DMS53 treated with DMSO at 0.1 percent for 48 hours (cell line): ENCODE measurements at regions not wholly inside any gene's neighbourhood (a gene's known extent, or its start where the extent isn't known, plus 50 kb on each side); places are given as distances from the start of the nearest gene placed in this dataset.

Experiments
- DNase-seq: peaks from one replicate; lab custom pipeline; 2025; ENCODE audit not compliant: unreplicated experiment; lab: John Stamatoyannopoulos, UW

GRCh38 chr2:181146171-181146570 lies 165.8 kb downstream of the UBE2E3 start:
- no peak for DNase-seq

- no peak for DNase-seq
Measured at GRCh38 chr2:181149056-181149455, 168.7 kb downstream of the UBE2E3 start.

GRCh38 chr2:181152226-181152625 lies 171.8 kb downstream of the UBE2E3 start:
- no peak for DNase-seq

- DNase-seq: no peak
Measured at GRCh38 chr2:181152701-181153100, 172.3 kb downstream of the UBE2E3 start.

- DNase-seq: no peak
Measured at GRCh38 chr2:181153886-181154285, 173.5 kb downstream of the UBE2E3 start.

- DNase-seq: no peak
Measured at GRCh38 chr2:181157326-181157725, 176.9 kb downstream of the UBE2E3 start.

GRCh38 chr2:181158427-181158826 lies 178.0 kb downstream of the UBE2E3 start:
- no peak for DNase-seq

GRCh38 chr2:181161615-181162014 lies 181.2 kb downstream of the UBE2E3 start:
- no peak for DNase-seq

- no peak for DNase-seq
Measured at GRCh38 chr2:181163139-181163538, 182.7 kb downstream of the UBE2E3 start.

GRCh38 chr2:181163691-181164090 lies 183.3 kb downstream of the UBE2E3 start:
- no peak for DNase-seq

- DNase-seq: no peak
Measured at GRCh38 chr2:181164699-181165098, 184.3 kb downstream of the UBE2E3 start.

GRCh38 chr2:181165199-181165868 lies 184.9 kb downstream of the UBE2E3 start:
- no peak for DNase-seq

- DNase-seq: no peak
Measured at GRCh38 chr2:181169503-181169902, 189.1 kb downstream of the UBE2E3 start.

GRCh38 chr2:181170256-181170655 lies 189.9 kb downstream of the UBE2E3 start:
- DNase-seq: no peak

- DNase-seq: no peak
Measured at GRCh38 chr2:181172676-181173075, 192.3 kb downstream of the UBE2E3 start.

- no peak for DNase-seq
Measured at GRCh38 chr2:181174611-181175580, 194.5 kb downstream of the UBE2E3 start.

- no peak for DNase-seq
Measured at GRCh38 chr2:181176540-181176939, 196.1 kb downstream of the UBE2E3 start.

GRCh38 chr2:181177376-181177775 lies 197.0 kb downstream of the UBE2E3 start:
- DNase-seq: no peak

GRCh38 chr2:181178130-181178529 lies 197.7 kb downstream of the UBE2E3 start:
- DNase-seq: no peak

GRCh38 chr2:181178823-181179412 lies 198.5 kb downstream of the UBE2E3 start:
- no peak for DNase-seq

GRCh38 chr2:181183878-181184542 lies 203.6 kb downstream of the UBE2E3 start:
- DNase-seq: no peak
